ENCODE measurements at regions not wholly inside any gene's neighbourhood (a gene's known extent, or its start where the extent isn't known, plus 50 kb on each side); places are given as distances from the start of the nearest gene placed in this dataset.

GRCh38 chr10:6319119-6319518, 116.4 kb downstream of the PFKFB3 start:
- no peak overlapping the region for H3K9ac ChIP-seq (ENCODE audit: insufficient read depth, low read length, poor library complexity, severe bottlenecking)
- no peaks in the 10 kb centered on the region for H3K4me1 Mint-ChIP-seq
- H3K4me3 ChIP-seq (replicated peaks in 1 of 3; ENCODE audit: low read depth in 2 of 3, low read length in 3 of 3) = no peak overlapping the region
- H3K79me2 ChIP-seq (ENCODE audit: insufficient read depth, low read length) = no peaks in the 10 kb centered on the region
- H3K4me3 Mint-ChIP-seq = no peak overlapping the region
- no peak for TF ChIP-seq CTCF (IDR thresholded peaks at IDR 0.05)
- no peaks in the 10 kb centered on the region for H3K36me3 ChIP-seq (replicated peaks in 1 of 2; ENCODE audit: control insufficient read depth in 1 of 2, insufficient read depth in 2 of 2, low read length in 2 of 2)
- H3K4me2 ChIP-seq (replicated peaks; ENCODE audit: extremely low read depth, low read length, poor library complexity, severe bottlenecking) = no peak overlapping the region
- DNase-seq = no peak
- no peaks in the 10 kb centered on the region for H3K4me1 ChIP-seq (ENCODE audit: control insufficient read depth in 1 of 2, insufficient read depth in 2 of 2, low read length in 2 of 2)
- H3K27me3 Mint-ChIP-seq (ENCODE audit: low read depth in 3 of 3) = peaks cover 0 to 4% (median 4%) of the 10 kb centered on the region in 3 donors
- intact Hi-C loops (cut with micrococcal nuclease) = no loop called here
- no peaks in the 10 kb centered on the region for H3K27me3 ChIP-seq (ENCODE audit: control insufficient read depth in 2 of 2, insufficient read depth in 2 of 2, low read length in 2 of 2)
- no peak overlapping the region for H3K27ac Mint-ChIP-seq
- H3K9me3 Mint-ChIP-seq = no peaks in the 10 kb centered on the region
- H2AFZ ChIP-seq (ENCODE audit: insufficient read depth, low read depth, low read length, poor library complexity, severe bottlenecking) = no peak overlapping the region
- no peaks in the 10 kb centered on the region for H3K9me3 ChIP-seq (replicated peaks in 1 of 2; ENCODE audit: control insufficient read depth in 1 of 2, insufficient read depth in 1 of 2, low read length in 2 of 2)
- H3K27ac ChIP-seq (ENCODE audit: low read depth in 1 of 2, low read length in 2 of 2) = no peak overlapping the region
- H3K36me3 Mint-ChIP-seq = no peaks in the 10 kb centered on the region
- no peaks in the 10 kb centered on the region for H4K20me1 ChIP-seq (ENCODE audit: insufficient read depth, low read length)

GRCh38 chr10:6320320-6321010, 117.7 kb downstream of the PFKFB3 start:
- 98% methylated on average over 5 of the region's 6 CpGs for WGBS (ENCODE audit: insufficient coverage)
- Histone ChIP-seq H3K4me2 (replicated peaks; ENCODE audit: extremely low read depth, low read length, poor library complexity, severe bottlenecking) (no peak overlapping the region), H3K9ac (ENCODE audit: insufficient read depth, low read length, poor library complexity, severe bottlenecking) (no peak overlapping the region), H3K27ac (ENCODE audit: low read depth in 1 of 2, low read length in 2 of 2) (no peak overlapping the region), H3K36me3 (replicated peaks in 1 of 2; ENCODE audit: control insufficient read depth in 1 of 2, insufficient read depth in 2 of 2, low read length in 2 of 2) (no peaks in the 10 kb centered on the region), H3K27me3 (ENCODE audit: control insufficient read depth in 2 of 2, insufficient read depth in 2 of 2, low read length in 2 of 2) (no peaks in the 10 kb centered on the region), H2AFZ (ENCODE audit: insufficient read depth, low read depth, low read length, poor library complexity, severe bottlenecking) (no peak overlapping the region), H3K4me1 (ENCODE audit: control insufficient read depth in 1 of 2, insufficient read depth in 2 of 2, low read length in 2 of 2) (no peaks in the 10 kb centered on the region), H3K79me2 (ENCODE audit: insufficient read depth, low read length) (no peaks in the 10 kb centered on the region), H4K20me1 (ENCODE audit: insufficient read depth, low read length) (no peaks in the 10 kb centered on the region), H3K9me3 (replicated peaks in 1 of 2; ENCODE audit: control insufficient read depth in 1 of 2, insufficient read depth in 1 of 2, low read length in 2 of 2) (no peaks in the 10 kb centered on the region), H3K4me3 (replicated peaks in 1 of 3; ENCODE audit: low read depth in 2 of 3, low read length in 3 of 3) (no peak overlapping the region)
- TF ChIP-seq CTCF (IDR thresholded peaks at IDR 0.05) = no peak
- H3K9me3 Mint-ChIP-seq = no peaks in the 10 kb centered on the region
- DNase-seq = no peak
- no peaks in the 10 kb centered on the region for H3K36me3 Mint-ChIP-seq
- intact Hi-C loops (cut with micrococcal nuclease) = no loop called here
- H3K4me3 Mint-ChIP-seq = no peak overlapping the region
- H3K27ac Mint-ChIP-seq = no peak overlapping the region
- H3K27me3 Mint-ChIP-seq (ENCODE audit: low read depth in 3 of 3) = peaks cover 0 to 3% (median 2%) of the 10 kb centered on the region in 3 donors
- no peaks in the 10 kb centered on the region for H3K4me1 Mint-ChIP-seq
